Ascending aorta (tissue), 2 donors: ENCODE measurements at regions not wholly inside any gene's neighbourhood (a gene's known extent, or its start where the extent isn't known, plus 50 kb on each side); places are given as distances from the start of the nearest gene placed in this dataset.
A peak's percentile ranks its signal among the peaks of the same experiment; 100 is the strongest.

Experiments used
- DNase-seq, 2 donors: peaks; one replicate each; pipeline ENCODE4 v3.0.0-alpha.2; 2019; ENCODE audit warnings: low spot score in 2 of 2
- H3K27ac ChIP-seq, 2 donors: fragments of 200-600 bp; sonication (generic); one replicate each; pipeline ENCODE4 v1.5.1; 2016 to 2017; ENCODE audit warnings: mild to moderate bottlenecking in 1 of 2
- H3K27me3 ChIP-seq: fragments of 200-600 bp; sonication (generic); one replicate; pipeline ENCODE4 v1.5.1; 2017
- H3K36me3 ChIP-seq, 2 donors: fragments of 200-600 bp; sonication (generic); one replicate each; pipeline ENCODE4 v1.5.1; 2016
- H3K4me1 ChIP-seq, 2 donors: fragments of 200-600 bp; sonication (generic); one replicate each; pipeline ENCODE4 v1.5.1; 2016 to 2017; ENCODE audit warnings: mild to moderate bottlenecking in 1 of 2
- H3K4me3 ChIP-seq, 2 donors: fragments of 200-600 bp; sonication (generic); one replicate each; pipeline ENCODE4 v1.5.1; 2016 to 2017; ENCODE audit warnings: mild to moderate bottlenecking in 1 of 2
- H3K9me3 ChIP-seq, 2 donors: fragments of 200-600 bp; sonication (generic); one replicate each; pipeline ENCODE4 v1.5.1; 2016
- intact Hi-C: fragments of 100-400 bp; cut with DNase I; formaldehyde crosslinking; loops from one replicate; pipeline ENCODE4 v1.15.1; 2023
- TF ChIP-seq, protein P1 (sequence below), 3 experiments: fragments of 200-600 bp in 2 of 3; fragments of 450-650 bp in 1 of 3; sonication (generic) in 2 of 3; IDR thresholded peaks; one replicate each; pipeline ENCODE4 v1.5.1; 2016 to 2019; ENCODE audit warnings: antibody characterized with exemption in 3 of 3, mild to moderate bottlenecking in 1 of 3, moderate library complexity in 1 of 3

DNA sequence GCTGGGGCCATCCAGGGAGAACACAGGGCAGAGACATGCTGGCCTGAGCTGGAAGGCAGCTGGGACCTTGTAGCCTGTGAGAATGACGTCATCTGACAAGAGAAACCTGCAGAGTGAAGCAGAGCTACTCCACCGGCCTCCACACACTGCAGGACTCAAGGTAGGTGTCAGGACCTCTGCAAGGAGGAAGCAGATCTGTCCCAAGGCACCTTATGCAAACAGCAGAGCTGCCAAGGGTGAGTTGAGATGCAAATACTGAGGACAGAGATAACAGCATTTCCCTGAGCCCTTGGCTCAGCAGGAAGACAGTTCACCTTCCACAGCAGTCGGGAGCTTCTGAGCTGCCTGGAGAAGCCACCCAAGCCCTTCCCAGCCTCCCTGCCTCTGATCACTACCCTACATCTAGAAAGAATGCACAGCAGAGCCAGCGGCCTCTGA is 51.9 kb upstream of the IGSF9B start:
- no peak overlapping the region for H3K4me3 ChIP-seq
- no peaks in the 10 kb centered on the region for H3K4me1 ChIP-seq
- DNase-seq, result no peak
- H3K9me3 ChIP-seq, result no peaks in the 10 kb centered on the region
- intact Hi-C loops, result no loop called here
- TF ChIP-seq, protein P1, sequence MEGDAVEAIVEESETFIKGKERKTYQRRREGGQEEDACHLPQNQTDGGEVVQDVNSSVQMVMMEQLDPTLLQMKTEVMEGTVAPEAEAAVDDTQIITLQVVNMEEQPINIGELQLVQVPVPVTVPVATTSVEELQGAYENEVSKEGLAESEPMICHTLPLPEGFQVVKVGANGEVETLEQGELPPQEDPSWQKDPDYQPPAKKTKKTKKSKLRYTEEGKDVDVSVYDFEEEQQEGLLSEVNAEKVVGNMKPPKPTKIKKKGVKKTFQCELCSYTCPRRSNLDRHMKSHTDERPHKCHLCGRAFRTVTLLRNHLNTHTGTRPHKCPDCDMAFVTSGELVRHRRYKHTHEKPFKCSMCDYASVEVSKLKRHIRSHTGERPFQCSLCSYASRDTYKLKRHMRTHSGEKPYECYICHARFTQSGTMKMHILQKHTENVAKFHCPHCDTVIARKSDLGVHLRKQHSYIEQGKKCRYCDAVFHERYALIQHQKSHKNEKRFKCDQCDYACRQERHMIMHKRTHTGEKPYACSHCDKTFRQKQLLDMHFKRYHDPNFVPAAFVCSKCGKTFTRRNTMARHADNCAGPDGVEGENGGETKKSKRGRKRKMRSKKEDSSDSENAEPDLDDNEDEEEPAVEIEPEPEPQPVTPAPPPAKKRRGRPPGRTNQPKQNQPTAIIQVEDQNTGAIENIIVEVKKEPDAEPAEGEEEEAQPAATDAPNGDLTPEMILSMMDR (IDR thresholded peaks at IDR 0.05), result no peak
- H3K36me3 ChIP-seq, result no peaks in the 10 kb centered on the region
- H3K27ac ChIP-seq, result no peak overlapping the region
- H3K27me3 ChIP-seq, result no peaks in the 10 kb centered on the region

DNA sequence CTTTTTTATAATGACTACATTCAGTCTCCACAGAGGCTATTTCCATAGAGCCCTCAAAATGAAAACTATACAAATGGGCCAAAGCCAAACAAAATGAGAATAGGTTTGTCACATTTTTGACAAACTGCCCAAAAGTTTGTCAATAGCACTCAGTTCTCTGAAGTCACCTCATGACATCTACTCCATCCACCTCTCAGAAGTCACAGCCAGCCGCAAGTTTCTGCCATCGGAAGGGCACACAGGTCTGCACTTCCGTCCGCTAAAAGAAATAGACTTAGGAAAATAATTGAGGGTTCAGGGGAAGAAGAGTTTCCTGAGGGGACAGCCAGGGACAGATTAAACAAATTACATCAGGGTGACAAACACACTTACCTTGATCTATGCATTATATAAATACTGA is 55.4 kb upstream of the JAM3 start:
- Histone ChIP-seq H3K27me3 (no peaks in the 10 kb centered on the region), H3K27ac (no peak overlapping the region), H3K36me3 (no peaks in the 10 kb centered on the region), H3K4me1 (no peaks in the 10 kb centered on the region), H3K9me3 (no peaks in the 10 kb centered on the region), H3K4me3 (no peak overlapping the region)
- intact Hi-C loops, result no loop called here
- no peak for DNase-seq
- TF ChIP-seq, protein P1 (IDR thresholded peaks at IDR 0.05), result no peak

DNA sequence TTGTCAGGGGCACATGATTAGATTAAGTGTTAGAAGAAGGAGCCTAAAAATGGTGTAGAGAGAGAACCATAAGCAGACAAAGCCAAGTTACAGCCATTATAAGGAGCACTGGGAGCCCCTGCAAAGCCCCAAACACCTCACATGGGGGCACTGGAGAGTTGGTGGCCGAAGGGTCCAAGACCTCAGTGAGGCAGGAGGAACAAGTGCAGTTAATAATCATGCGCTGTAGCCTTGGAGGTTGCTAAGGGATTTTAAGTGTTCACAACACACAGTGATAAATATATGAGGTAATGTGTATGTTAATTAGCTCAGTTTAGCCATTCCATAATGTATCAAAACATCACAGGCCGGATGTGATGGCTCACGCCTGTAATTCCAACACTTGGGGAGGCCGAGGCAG is 54.4 kb upstream of the JAM3 start:
- TF ChIP-seq, protein P1 (IDR thresholded peaks at IDR 0.05), result peak in 2 of 3 experiments; percentile 18 to 41
- intact Hi-C loops, result no loop called here
- H3K27me3 ChIP-seq, result no peaks in the 10 kb centered on the region
- no peak overlapping the region for H3K4me3 ChIP-seq
- H3K4me1 ChIP-seq, result no peaks in the 10 kb centered on the region
- DNase-seq, result no peak
- H3K9me3 ChIP-seq, result no peaks in the 10 kb centered on the region
- H3K36me3 ChIP-seq, result no peaks in the 10 kb centered on the region
- H3K27ac ChIP-seq, result no peak overlapping the region

DNA sequence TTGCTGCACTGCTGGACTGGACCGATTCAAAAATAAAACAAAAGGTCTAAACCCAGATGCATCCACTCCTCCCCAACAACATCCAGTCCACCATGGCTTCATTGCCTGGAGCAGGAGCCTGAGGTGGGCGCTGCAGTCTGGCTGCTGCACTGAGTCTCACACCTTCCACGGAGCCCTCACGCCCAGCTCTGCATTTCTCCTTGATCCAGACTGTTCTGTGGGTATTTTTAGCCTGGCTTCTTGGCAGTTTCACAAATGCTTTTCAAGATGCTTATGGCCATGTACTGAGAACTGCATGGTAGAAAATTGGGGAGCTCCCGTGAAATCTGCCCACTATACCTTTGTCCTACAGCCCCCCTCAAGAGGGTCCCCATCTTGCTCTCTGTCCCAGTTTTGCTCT is 53.3 kb upstream of the JAM3 start:
- no peak overlapping the region for H3K27ac ChIP-seq
- no peaks in the 10 kb centered on the region for H3K4me1 ChIP-seq
- intact Hi-C loops, result no loop called here
- TF ChIP-seq, protein P1 (IDR thresholded peaks at IDR 0.05), result no peak
- no peaks in the 10 kb centered on the region for H3K9me3 ChIP-seq
- H3K4me3 ChIP-seq, result no peak overlapping the region
- no peaks in the 10 kb centered on the region for H3K36me3 ChIP-seq
- DNase-seq, result no peak
- no peaks in the 10 kb centered on the region for H3K27me3 ChIP-seq

DNA sequence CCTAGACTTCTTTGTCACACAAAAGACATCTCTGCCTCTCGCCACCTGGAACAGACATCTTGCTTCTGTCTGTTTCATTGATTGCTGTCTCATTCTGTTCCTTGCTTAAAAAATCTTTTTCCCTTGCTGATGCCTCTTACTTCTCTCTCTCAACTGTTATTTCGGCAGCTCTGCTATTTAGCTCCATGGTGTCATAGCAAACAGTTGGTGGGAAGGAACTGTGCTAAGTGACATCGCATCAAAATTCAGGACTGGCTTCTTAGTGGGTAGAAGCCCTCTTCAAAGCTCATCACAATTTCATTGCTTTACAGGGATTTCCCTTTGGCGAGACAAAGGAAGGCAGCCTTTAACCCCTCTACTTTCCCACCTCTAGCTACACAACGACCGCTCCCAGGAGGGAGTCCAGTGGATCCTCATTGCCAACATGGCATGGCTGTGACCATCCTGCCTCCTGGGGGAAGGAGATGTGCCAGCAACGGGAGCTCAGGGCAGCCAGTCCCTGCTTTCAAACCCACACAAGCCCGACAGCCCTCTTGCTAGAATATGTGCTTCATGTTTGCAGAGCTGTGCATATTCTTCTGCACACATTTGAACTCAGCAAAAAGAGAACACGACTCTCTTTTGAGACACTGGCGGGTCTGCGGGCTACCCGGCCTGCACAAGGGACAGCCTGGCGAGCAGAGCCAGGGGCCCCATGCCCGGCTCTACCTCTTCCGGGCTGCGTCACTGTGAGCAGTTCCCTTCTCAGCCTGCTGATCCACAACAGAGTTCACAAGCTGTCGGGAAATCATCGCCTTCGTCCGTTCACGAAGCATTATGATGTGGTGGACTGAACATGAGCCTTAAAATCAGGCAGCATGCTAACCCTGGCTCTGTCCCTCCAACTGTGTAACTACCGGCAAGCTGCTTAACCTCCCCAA is 51.1 kb upstream of the JAM3 start:
- TF ChIP-seq, protein P1 (IDR thresholded peaks at IDR 0.05), result no peak
- no peak for DNase-seq
- H3K27me3 ChIP-seq, result no peaks in the 10 kb centered on the region
- no peak overlapping the region for H3K27ac ChIP-seq
- H3K4me1 ChIP-seq, result no peaks in the 10 kb centered on the region
- H3K4me3 ChIP-seq, result no peak overlapping the region
- intact Hi-C loops, result no loop called here
- no peaks in the 10 kb centered on the region for H3K36me3 ChIP-seq
- H3K9me3 ChIP-seq, result no peaks in the 10 kb centered on the region
